DOHH2 (cell line): ENCODE measurements at regions not wholly inside any gene's neighbourhood (a gene's known extent, or its start where the extent isn't known, plus 50 kb on each side); places are given as distances from the start of the nearest gene placed in this dataset.

Experiments
- H3F3A ChIP-seq: fragments of 200-600 bp; sonication (generic), shearing (Covaris generic); 2 replicates; pipeline ENCODE4 v1.6.0; 2016; ENCODE audit warnings: antibody characterized with exemption, mild to moderate bottlenecking; ENCODE audit not compliant: control insufficient read depth, insufficient read depth
- H3K27ac ChIP-seq: fragments of 200-600 bp; sonication (generic); 2 replicates; pipeline ENCODE4 v1.5.1; 2014; ENCODE audit warnings: low read depth, mild to moderate bottlenecking, low read length, moderate library complexity
- H3K27me3 ChIP-seq: fragments of 200-600 bp; sonication (generic); 2 replicates; pipeline ENCODE4 v1.6.1; 2014; ENCODE audit warnings: mild to moderate bottlenecking, low read length, mixed read lengths; ENCODE audit not compliant: control insufficient read depth
- H3K36me3 ChIP-seq: fragments of 200-600 bp; sonication (generic); 2 replicates; pipeline ENCODE4 v1.6.1; 2014; ENCODE audit warnings: mild to moderate bottlenecking, low read length, moderate library complexity, mixed read lengths; ENCODE audit not compliant: control insufficient read depth
- H3K4me1 ChIP-seq: fragments of 200-600 bp; sonication (generic); 2 replicates; pipeline ENCODE4 v1.6.1; 2014; ENCODE audit warnings: mild to moderate bottlenecking, low read length, mixed read lengths; ENCODE audit not compliant: control insufficient read depth
- H3K4me2 ChIP-seq: fragments of 200-600 bp; sonication (generic); 2 replicates; pipeline ENCODE4 v1.6.0; 2014; ENCODE audit warnings: mild to moderate bottlenecking, low read length, moderate library complexity
- H3K4me3 ChIP-seq: fragments of 200-600 bp; sonication (generic); 2 replicates; pipeline ENCODE4 v1.5.1; 2014; ENCODE audit warnings: mild to moderate bottlenecking, low read length, mixed read lengths
- H3K79me2 ChIP-seq: fragments of 200-600 bp; sonication (generic); 2 replicates; pipeline ENCODE4 v1.6.1; 2014; ENCODE audit warnings: mild to moderate bottlenecking, low read length, mixed read lengths; ENCODE audit not compliant: control insufficient read depth
- H3K9me2 ChIP-seq: fragments of 200-600 bp; sonication (generic); replicated peaks from 2 replicates; pipeline ENCODE4 v1.6.1; 2014; ENCODE audit warnings: mild to moderate bottlenecking, low read length, mixed read lengths; ENCODE audit not compliant: control insufficient read depth
- H3K9me3 ChIP-seq: fragments of 200-600 bp; sonication (generic); 2 replicates; pipeline ENCODE4 v1.6.1; 2014; ENCODE audit warnings: antibody characterized with exemption, low read length, mixed read lengths; ENCODE audit not compliant: control insufficient read depth, insufficient read depth
- H4K20me1 ChIP-seq: fragments of 200-600 bp; sonication (generic); 2 replicates; pipeline ENCODE4 v1.6.0; 2014; ENCODE audit warnings: low read depth, mild to moderate bottlenecking, antibody characterized with exemption, low read length, moderate library complexity; ENCODE audit not compliant: control insufficient read depth, insufficient read depth
- CTCF ChIP-seq: fragments of 200-600 bp; sonication (generic); IDR thresholded peaks from one replicate; pipeline ENCODE4 v1.5.1; 2014; ENCODE audit warnings: antibody characterized with exemption, mild to moderate bottlenecking, low read depth, low read length; ENCODE audit not compliant: poor library complexity, severe bottlenecking
- EZH2phosphoT487 ChIP-seq: fragments of 200-600 bp; sonication (generic); IDR thresholded peaks from 2 replicates; pipeline ENCODE4 v1.6.1; 2017; ENCODE audit warnings: borderline replicate concordance, mild to moderate bottlenecking, antibody characterized with exemption, low read length, moderate library complexity, mixed read lengths

- TF ChIP-seq EZH2phosphoT487 (no peak), CTCF (no peak)
- H3K9me2 ChIP-seq: no peaks in the 10 kb centered on the region
- H3K9me3 ChIP-seq: no peaks in the 10 kb centered on the region
- no peak overlapping the region for H3K4me2 ChIP-seq
- no peak overlapping the region for H3K4me3 ChIP-seq
- 0 out of 2 replicates have a peak, but pooled peaks cover 4% of the 10 kb centered on the region for H3K27me3 ChIP-seq
- H3K36me3 ChIP-seq: no peaks in the 10 kb centered on the region
- no peaks in the 10 kb centered on the region for H3K79me2 ChIP-seq
- H3F3A ChIP-seq: no peaks in the 10 kb centered on the region
- no peaks in the 10 kb centered on the region for H4K20me1 ChIP-seq
- peaks cover 4% of the 10 kb centered on the region for H3K4me1 ChIP-seq
- no peak overlapping the region for H3K27ac ChIP-seq
These were observed 173.3 kb upstream of the TNFAIP3 start for GRCh38 chr6:137693711-137694110.

- no peak overlapping the region for H3K27ac ChIP-seq
- peaks cover 10% of the 10 kb centered on the region for H3K4me1 ChIP-seq
- H4K20me1 ChIP-seq: no peaks in the 10 kb centered on the region
- no peak overlapping the region for H3K4me2 ChIP-seq
- H3K79me2 ChIP-seq: no peaks in the 10 kb centered on the region
- H3F3A ChIP-seq: no peaks in the 10 kb centered on the region
- 0 out of 2 replicates have a peak, but pooled peaks cover 4% of the 10 kb centered on the region for H3K27me3 ChIP-seq
- no peaks in the 10 kb centered on the region for H3K9me2 ChIP-seq
- no peaks in the 10 kb centered on the region for H3K9me3 ChIP-seq
- H3K4me3 ChIP-seq: no peak overlapping the region
- H3K36me3 ChIP-seq: no peaks in the 10 kb centered on the region
- TF ChIP-seq EZH2phosphoT487 (no peak), CTCF (no peak)
These were observed 170.3 kb upstream of the TNFAIP3 start for GRCh38 chr6:137696765-137697164.

- Histone ChIP-seq H3K4me2 (no peak overlapping the region), H3K4me1 (peaks cover 10% of the 10 kb centered on the region)
These were observed 169.7 kb upstream of the TNFAIP3 start for GRCh38 chr6:137697267-137697938.

More at GRCh38 chr6:137697267-137697938, 169.7 kb upstream of the TNFAIP3 start:
- H3K9me2 ChIP-seq: no peaks in the 10 kb centered on the region
- H4K20me1 ChIP-seq: no peaks in the 10 kb centered on the region
- no peak overlapping the region for H3K4me3 ChIP-seq
- H3K27me3 ChIP-seq: 0 out of 2 replicates have a peak, but pooled peaks cover 4% of the 10 kb centered on the region
- no peak overlapping the region for H3K27ac ChIP-seq
- no peaks in the 10 kb centered on the region for H3F3A ChIP-seq
- no peaks in the 10 kb centered on the region for H3K9me3 ChIP-seq
- TF ChIP-seq EZH2phosphoT487 (no peak), CTCF (no peak)
- no peaks in the 10 kb centered on the region for H3K36me3 ChIP-seq
- no peaks in the 10 kb centered on the region for H3K79me2 ChIP-seq
